Pancreas (tissue), 10 donors: ENCODE measurements at regions not wholly inside any gene's neighbourhood (a gene's known extent, or its start where the extent isn't known, plus 50 kb on each side); places are given as distances from the start of the nearest gene placed in this dataset.

Experiments
- ATAC-seq, 4 donors: fragments of 200-7000 bp; cut with Tn5 transposase; one replicate each; pipeline versions ENCODE4 v1.8.0 to v1.9.1; 2020; ENCODE audit warnings: mild to moderate bottlenecking in 4 of 4, moderate library complexity in 4 of 4
- DNase-seq, 6 donors: peaks; one replicate each; pipeline ENCODE4 v3.0.0-alpha.2; 2020
- FAIRE-seq: peaks from 2 replicates; lab custom pipeline; 2012; peaks lifted over from hg19 to GRCh38; lab: Jason Lieb, UNC
- H3K27ac ChIP-seq, 4 donors: fragments of 200-600 bp; sonication (generic); 1 replicate in 3 of 4; 2 replicates in 1 of 4; pipeline versions ENCODE4 v1.5.0 to v1.8.0; 2020
- H3K27me3 ChIP-seq, 4 donors: fragments of 200-600 bp; one replicate each; pipeline ENCODE4 v1.8.0; 2021
- H3K36me3 ChIP-seq, 3 donors: fragments of 200-600 bp; sonication (generic) in 1 of 3; one replicate each; pipeline versions ENCODE4 v1.5.0 to v1.8.0; 2020 to 2021
- H3K4me1 ChIP-seq, 3 donors: fragments of 200-600 bp; one replicate each; pipeline ENCODE4 v1.8.0; 2021
- H3K4me3 ChIP-seq, 4 donors: fragments of 200-600 bp; sonication (generic) in 2 of 4; one replicate each; pipeline versions ENCODE4 v1.5.0 to v1.8.0; 2020 to 2021
- H3K9me3 ChIP-seq, 4 donors: fragments of 200-600 bp; one replicate each; pipeline ENCODE4 v1.8.0; 2021
- CTCF ChIP-seq, 4 donors: fragments of 200-600 bp; sonication (generic) in 3 of 4; IDR thresholded peaks; one replicate each; pipeline versions ENCODE4 v1.5.0 to v1.8.0; 2021; ENCODE audit warnings: antibody characterized with exemption in 4 of 4
- WGBS, 2 donors: extraction: QIAGEN DNeasy Blood & Tissue Kit; methylation state at CpG; one replicate each; pipeline ENCODE4 v1.1.7; 2013; 5-methylcytosine and 5-hydroxymethylcytosine counted together
- intact Hi-C, 3 donors: fragments of 100-400 bp; cut with DNase I; formaldehyde crosslinking; loops; one replicate each; pipeline versions ENCODE4 v1.11.1 to v1.14.2; 2022
- donor health status: healthy with polysubstance abuse.
- donor health status: DM: no; HTN: no; CAD: no; lungs with moderate emphysema.
- donor health status: DM: no; HTN: no; CAD: no.
- donor health status: control.
- donor health status: control.
- donor health status: Bipolar disorder and iron deficiency.
- donor health status: DM: yes; HTN: yes; CAD: no.
- donor health status: DM: no; HTN: no; CAD: no.
- donor health status: DM: no; HTN: no; CAD: no.
- donor health status: DM: yes; HTN: yes; CAD: no.

- H3K27me3 ChIP-seq = peaks cover 0 to 5% (median 0%) of the 10 kb centered on the region in 4 donors
- H3K9me3 ChIP-seq = no peaks in the 10 kb centered on the region
- no peak overlapping the region for H3K27ac ChIP-seq
- no peaks in the 10 kb centered on the region for H3K36me3 ChIP-seq
- no peak for FAIRE-seq
- no peaks in the 10 kb centered on the region for H3K4me1 ChIP-seq
- WGBS, 2 donors = 28 to 29% methylated on average over 4 of the region's 4 CpGs
- intact Hi-C loops = no loop called here
- no peak for ATAC-seq
- no peak for DNase-seq
- no peak for TF ChIP-seq CTCF (IDR thresholded peaks at IDR 0.05)
- no peak overlapping the region for H3K4me3 ChIP-seq
Observed at GRCh38 chr3:161859865-161860450, 363.4 kb downstream of the OTOL1 start.

GRCh38 chr3:161863775-161864174 is 367.2 kb downstream of the OTOL1 start:
- Histone ChIP-seq H3K4me1 (no peaks in the 10 kb centered on the region), H3K36me3 (no peaks in the 10 kb centered on the region), H3K4me3 (no peak overlapping the region), H3K9me3 (no peaks in the 10 kb centered on the region), H3K27me3 (peaks cover 0 to 5% (median 0%) of the 10 kb centered on the region in 4 donors), H3K27ac (no peak overlapping the region)
- DNase-seq = no peak
- no peak for TF ChIP-seq CTCF (IDR thresholded peaks at IDR 0.05)
- no peak for FAIRE-seq
- no peak for ATAC-seq
- intact Hi-C loops = no loop called here
- 42 to 65% methylated on average over 1 of the region's 1 CpG for WGBS, 2 donors

- 20 to 29% methylated on average over 1 of the region's 1 CpG for WGBS, 2 donors
- Histone ChIP-seq H3K9me3 (no peaks in the 10 kb centered on the region), H3K36me3 (no peaks in the 10 kb centered on the region), H3K4me1 (no peaks in the 10 kb centered on the region), H3K27me3 (peaks cover 0 to 5% (median 0%) of the 10 kb centered on the region in 4 donors), H3K27ac (no peak overlapping the region), H3K4me3 (no peak overlapping the region)
- no peak for TF ChIP-seq CTCF (IDR thresholded peaks at IDR 0.05)
- no peak for DNase-seq
- FAIRE-seq = no peak
- no peak for ATAC-seq
- intact Hi-C loops = no loop called here
Observed at GRCh38 chr3:161866176-161866575, 369.6 kb downstream of the OTOL1 start.

GRCh38 chr3:161875483-161875882 is 378.9 kb downstream of the OTOL1 start:
- no peak for TF ChIP-seq CTCF (IDR thresholded peaks at IDR 0.05)

GRCh38 chr3:161879470-161879869 is 382.9 kb downstream of the OTOL1 start:
- Histone ChIP-seq H3K9me3 (no peaks in the 10 kb centered on the region), H3K4me3 (no peak overlapping the region), H3K36me3 (no peaks in the 10 kb centered on the region), H3K27me3 (no peaks in the 10 kb centered on the region), H3K4me1 (no peaks in the 10 kb centered on the region), H3K27ac (no peak overlapping the region)
- ATAC-seq (no peak), DNase-seq (no peak), FAIRE-seq (no peak)
- WGBS, 2 donors = 44 to 74% methylated on average over 1 of the region's 1 CpG
- no peak for TF ChIP-seq CTCF (IDR thresholded peaks at IDR 0.05)
- intact Hi-C loops = no loop called here

More at GRCh38 chr3:161875483-161875882, 378.9 kb downstream of the OTOL1 start:
- no peak for DNase-seq
- Histone ChIP-seq H3K9me3 (no peaks in the 10 kb centered on the region), H3K4me3 (no peak overlapping the region), H3K27ac (no peak overlapping the region), H3K4me1 (no peaks in the 10 kb centered on the region), H3K36me3 (no peaks in the 10 kb centered on the region), H3K27me3 (peaks cover 0 to 3% (median 0%) of the 10 kb centered on the region in 4 donors)
- no peak for ATAC-seq
- FAIRE-seq = no peak
- intact Hi-C loops = no loop called here
- 77 to 83% methylated on average over 1 of the region's 1 CpG for WGBS, 2 donors
